OCI-LY1 (cell line): ENCODE measurements at regions not wholly inside any gene's neighbourhood (a gene's known extent, or its start where the extent isn't known, plus 50 kb on each side); places are given as distances from the start of the nearest gene placed in this dataset.

Experiments used
- H2AFZ ChIP-seq: fragments of 200-600 bp; sonication (generic), shearing (Covaris generic); 2 replicates; pipeline ENCODE4 v1.6.0; 2014; ENCODE audit warnings: antibody characterized with exemption, mild to moderate bottlenecking, low read length
- H3F3A ChIP-seq: fragments of 200-600 bp; sonication (generic), shearing (Covaris generic); 2 replicates; pipeline ENCODE4 v1.6.0; 2014; ENCODE audit warnings: mild to moderate bottlenecking, antibody characterized with exemption, low read length, moderate library complexity; ENCODE audit not compliant: insufficient read depth
- H3K27ac ChIP-seq: fragments of 200-600 bp; sonication (generic); 2 replicates; pipeline ENCODE4 v1.5.1; 2014; ENCODE audit warnings: low read length, mixed run types, mild to moderate bottlenecking, low read depth; ENCODE audit not compliant: poor library complexity, severe bottlenecking
- H3K27me3 ChIP-seq: fragments of 200-600 bp; sonication (generic); 2 replicates; pipeline ENCODE4 v1.6.0; 2014; ENCODE audit warnings: antibody characterized with exemption, mild to moderate bottlenecking, low read length, moderate library complexity; ENCODE audit not compliant: insufficient read depth
- H3K36me3 ChIP-seq: fragments of 200-600 bp; sonication (generic); 2 replicates; pipeline ENCODE4 v1.6.1; 2014; ENCODE audit warnings: mild to moderate bottlenecking, antibody characterized with exemption, low read length, moderate library complexity, mixed read lengths; ENCODE audit not compliant: insufficient read depth
- H3K4me1 ChIP-seq: fragments of 200-600 bp; sonication (generic); 2 replicates; pipeline ENCODE4 v1.5.1; 2014; ENCODE audit warnings: mild to moderate bottlenecking, low read length, moderate library complexity; ENCODE audit not compliant: insufficient read depth, severe bottlenecking
- H3K4me2 ChIP-seq: fragments of 200-600 bp; sonication (generic), shearing (Covaris generic); 2 replicates; pipeline ENCODE4 v1.6.1; 2014; ENCODE audit warnings: low read length
- H3K4me3 ChIP-seq: fragments of 200-600 bp; sonication (generic); 2 replicates; pipeline ENCODE4 v1.5.1; 2014; ENCODE audit warnings: low read length, low read depth, mild to moderate bottlenecking, mixed read lengths; ENCODE audit not compliant: poor library complexity, severe bottlenecking
- H3K79me2 ChIP-seq: fragments of 200-600 bp; shearing (Covaris generic); 2 replicates; pipeline ENCODE4 v1.6.1; 2016; ENCODE audit warnings: mixed run types, low read length, mixed read lengths; ENCODE audit not compliant: insufficient read depth
- H3K9ac ChIP-seq: fragments of 200-600 bp; sonication (generic), shearing (Covaris generic); 2 replicates; pipeline ENCODE4 v1.6.1; 2014; ENCODE audit warnings: mild to moderate bottlenecking, low read length, mixed read lengths
- H3K9me2 ChIP-seq: fragments of 200-600 bp; sonication (generic), shearing (Covaris generic); 2 replicates; pipeline ENCODE4 v1.6.1; 2014; ENCODE audit warnings: low read depth, mild to moderate bottlenecking, low read length, mixed read lengths
- H3K9me3 ChIP-seq: fragments of 200-600 bp; shearing (Covaris generic); 2 replicates; pipeline ENCODE4 v1.6.1; 2014; ENCODE audit warnings: low read length, mixed read lengths
- H4K20me1 ChIP-seq: fragments of 200-600 bp; sonication (generic), shearing (Covaris generic); 2 replicates; pipeline ENCODE4 v1.6.0; 2016; ENCODE audit warnings: mild to moderate bottlenecking, low read length; ENCODE audit not compliant: insufficient read depth
- EZH2 ChIP-seq: fragments of 200-600 bp; sonication (generic), shearing (Covaris generic); IDR thresholded peaks from 2 replicates; pipeline ENCODE4 v1.8.0; 2017; ENCODE audit warnings: borderline replicate concordance, mixed run types, mild to moderate bottlenecking, antibody characterized with exemption, low read length, moderate library complexity, mixed read lengths
- TF ChIP-seq, protein P1 (sequence below): fragments of 200-600 bp; sonication (generic), shearing (Covaris generic); IDR thresholded peaks from 2 replicates; pipeline ENCODE4 v1.5.1; 2017; ENCODE audit warnings: mild to moderate bottlenecking, antibody characterized with exemption, low read length, moderate library complexity, mixed read lengths

DNA sequence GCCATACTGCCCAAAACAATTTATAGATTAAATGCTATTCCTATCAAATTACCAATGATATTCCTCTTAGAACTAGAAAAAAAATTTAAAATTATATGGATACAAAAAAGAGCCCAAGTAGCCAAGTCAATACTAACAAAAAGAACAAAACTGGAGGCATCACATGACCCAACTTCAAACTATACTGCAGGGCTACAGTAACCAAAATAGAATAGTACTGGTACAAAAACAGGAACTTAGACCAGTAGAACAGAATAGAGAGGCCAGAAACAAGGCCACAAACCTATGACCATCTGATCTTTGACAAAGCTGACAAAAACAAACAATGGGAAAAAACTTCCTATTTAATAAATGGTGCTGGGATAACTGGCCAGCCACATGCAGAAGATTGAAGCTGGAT lies 86.1 kb upstream of the KYNU start:
- H3K9me3 ChIP-seq = no peaks in the 10 kb centered on the region
- no peaks in the 10 kb centered on the region for H3K4me1 ChIP-seq
- H3K9me2 ChIP-seq = no peaks in the 10 kb centered on the region
- H3K4me2 ChIP-seq = no peak overlapping the region
- H3F3A ChIP-seq = no peaks in the 10 kb centered on the region
- H2AFZ ChIP-seq = no peak overlapping the region
- no peaks in the 10 kb centered on the region for H4K20me1 ChIP-seq
- no peaks in the 10 kb centered on the region for H3K79me2 ChIP-seq
- no peak overlapping the region for H3K27ac ChIP-seq
- TF ChIP-seq EZH2 = no peak
- TF ChIP-seq, protein P1, sequence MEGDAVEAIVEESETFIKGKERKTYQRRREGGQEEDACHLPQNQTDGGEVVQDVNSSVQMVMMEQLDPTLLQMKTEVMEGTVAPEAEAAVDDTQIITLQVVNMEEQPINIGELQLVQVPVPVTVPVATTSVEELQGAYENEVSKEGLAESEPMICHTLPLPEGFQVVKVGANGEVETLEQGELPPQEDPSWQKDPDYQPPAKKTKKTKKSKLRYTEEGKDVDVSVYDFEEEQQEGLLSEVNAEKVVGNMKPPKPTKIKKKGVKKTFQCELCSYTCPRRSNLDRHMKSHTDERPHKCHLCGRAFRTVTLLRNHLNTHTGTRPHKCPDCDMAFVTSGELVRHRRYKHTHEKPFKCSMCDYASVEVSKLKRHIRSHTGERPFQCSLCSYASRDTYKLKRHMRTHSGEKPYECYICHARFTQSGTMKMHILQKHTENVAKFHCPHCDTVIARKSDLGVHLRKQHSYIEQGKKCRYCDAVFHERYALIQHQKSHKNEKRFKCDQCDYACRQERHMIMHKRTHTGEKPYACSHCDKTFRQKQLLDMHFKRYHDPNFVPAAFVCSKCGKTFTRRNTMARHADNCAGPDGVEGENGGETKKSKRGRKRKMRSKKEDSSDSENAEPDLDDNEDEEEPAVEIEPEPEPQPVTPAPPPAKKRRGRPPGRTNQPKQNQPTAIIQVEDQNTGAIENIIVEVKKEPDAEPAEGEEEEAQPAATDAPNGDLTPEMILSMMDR = no peak
- H3K9ac ChIP-seq = no peak overlapping the region
- no peaks in the 10 kb centered on the region for H3K36me3 ChIP-seq
- H3K27me3 ChIP-seq = no peaks in the 10 kb centered on the region
- H3K4me3 ChIP-seq = no peak overlapping the region

DNA sequence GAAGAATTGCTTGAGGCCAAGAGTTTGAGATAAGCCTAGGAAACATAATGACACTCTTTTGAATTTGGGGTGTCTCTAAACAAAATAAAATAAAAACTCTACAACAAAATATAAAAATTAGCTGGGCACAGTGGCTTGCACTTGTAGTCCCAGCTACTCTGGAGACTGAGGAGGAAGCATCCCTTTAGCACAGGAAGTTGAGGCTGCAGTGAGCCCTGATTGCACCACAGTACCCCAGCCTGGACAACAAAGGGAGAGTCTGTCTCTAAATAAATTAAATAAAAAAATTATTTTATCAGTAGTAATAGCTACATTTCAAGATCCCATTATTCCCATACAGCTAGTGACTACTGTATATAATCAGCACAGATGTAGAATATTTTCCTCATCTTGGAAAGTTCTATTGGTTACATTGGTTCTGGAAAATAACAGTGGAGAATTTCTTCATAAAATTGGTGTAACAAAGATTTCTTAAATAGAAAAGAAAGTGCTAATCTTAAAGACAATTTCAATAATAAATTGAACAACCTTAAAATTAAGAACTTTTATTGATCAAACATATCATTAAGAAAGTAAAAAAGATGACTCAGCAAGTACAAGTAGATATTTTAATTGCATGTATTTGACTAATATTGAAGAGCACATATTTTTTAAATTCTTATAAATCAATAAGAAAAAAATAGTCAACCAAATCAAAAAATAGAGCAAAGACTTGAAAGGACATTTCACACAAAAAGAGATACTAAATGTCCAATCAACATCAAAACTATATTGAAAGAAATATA lies 90.4 kb upstream of the KYNU start:
- no peak for TF ChIP-seq EZH2
- TF ChIP-seq, protein P1 = no peak
- no peak overlapping the region for H3K4me3 ChIP-seq
- H3K36me3 ChIP-seq = no peaks in the 10 kb centered on the region
- H3K9ac ChIP-seq = no peak overlapping the region
- H3K27ac ChIP-seq = no peak overlapping the region
- H2AFZ ChIP-seq = no peak overlapping the region
- no peaks in the 10 kb centered on the region for H3K4me1 ChIP-seq
- H3K4me2 ChIP-seq = no peak overlapping the region
- H3K27me3 ChIP-seq = no peaks in the 10 kb centered on the region
- H3K79me2 ChIP-seq = no peaks in the 10 kb centered on the region
- H3F3A ChIP-seq = no peaks in the 10 kb centered on the region
- H4K20me1 ChIP-seq = no peaks in the 10 kb centered on the region
- no peaks in the 10 kb centered on the region for H3K9me3 ChIP-seq
- no peaks in the 10 kb centered on the region for H3K9me2 ChIP-seq

DNA sequence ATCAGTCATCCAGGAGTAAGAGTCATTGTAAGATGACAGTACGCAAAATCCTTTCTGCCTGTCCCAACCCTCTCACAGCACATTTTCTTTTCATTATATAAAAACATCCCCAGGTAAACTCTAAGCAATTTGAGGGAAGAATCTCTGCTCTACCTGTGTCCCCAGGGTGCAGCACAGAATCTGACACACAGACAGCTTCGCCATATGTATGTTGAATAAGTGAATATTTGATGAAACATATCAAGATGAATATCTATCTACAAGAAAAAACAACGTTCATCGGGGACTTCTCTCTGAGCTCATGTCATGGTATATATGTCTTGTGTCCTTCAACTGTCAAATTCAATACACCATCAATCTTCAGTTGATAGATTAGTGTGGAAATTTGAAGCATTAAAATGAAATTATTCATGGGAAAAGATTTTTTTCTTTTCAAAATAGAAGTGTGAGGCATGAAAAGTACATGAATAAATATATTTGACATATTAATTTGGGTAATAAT lies 94.5 kb upstream of the KYNU start:
- H3K27me3 ChIP-seq = no peaks in the 10 kb centered on the region
- H3K27ac ChIP-seq = no peak overlapping the region
- H3K4me3 ChIP-seq = no peak overlapping the region
- TF ChIP-seq EZH2 = no peak
- TF ChIP-seq, protein P1 = no peak
- H4K20me1 ChIP-seq = no peaks in the 10 kb centered on the region
- no peak overlapping the region for H3K4me2 ChIP-seq
- no peaks in the 10 kb centered on the region for H3K9me3 ChIP-seq
- no peaks in the 10 kb centered on the region for H3K36me3 ChIP-seq
- no peaks in the 10 kb centered on the region for H3K9me2 ChIP-seq
- H3K4me1 ChIP-seq = no peaks in the 10 kb centered on the region
- H3K79me2 ChIP-seq = no peaks in the 10 kb centered on the region
- no peak overlapping the region for H2AFZ ChIP-seq
- H3K9ac ChIP-seq = no peak overlapping the region
- no peaks in the 10 kb centered on the region for H3F3A ChIP-seq
